ENCODE measurements at regions not wholly inside any gene's neighbourhood (a gene's known extent, or its start where the extent isn't known, plus 50 kb on each side); places are given as distances from the start of the nearest gene placed in this dataset.

DNA sequence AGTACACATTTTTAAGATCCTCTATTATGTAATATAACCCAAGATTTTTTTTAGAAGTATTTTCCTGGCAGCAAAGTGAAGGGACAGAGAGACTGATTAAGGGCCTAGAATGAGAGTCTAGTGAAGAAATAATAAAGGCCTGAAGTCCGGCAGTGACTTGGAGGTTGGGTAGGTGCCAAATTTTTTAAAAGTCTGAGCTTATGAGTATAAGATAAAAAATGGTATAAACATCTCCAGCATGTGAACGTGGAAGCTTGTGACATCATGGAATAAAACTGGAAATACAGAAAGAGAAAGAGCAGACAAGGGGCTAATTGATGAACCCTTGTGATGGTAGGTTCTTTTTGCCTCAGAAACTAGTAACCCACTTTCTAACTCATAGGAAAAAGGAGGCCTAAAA, 174.6 kb downstream of the SUCLA2 start:
- DNase-seq: peak; percentile 21 to 39

GRCh38 chr13:47822036-47822435, 179.0 kb downstream of the SUCLA2 start:
- DNase-seq: no peak

DNA sequence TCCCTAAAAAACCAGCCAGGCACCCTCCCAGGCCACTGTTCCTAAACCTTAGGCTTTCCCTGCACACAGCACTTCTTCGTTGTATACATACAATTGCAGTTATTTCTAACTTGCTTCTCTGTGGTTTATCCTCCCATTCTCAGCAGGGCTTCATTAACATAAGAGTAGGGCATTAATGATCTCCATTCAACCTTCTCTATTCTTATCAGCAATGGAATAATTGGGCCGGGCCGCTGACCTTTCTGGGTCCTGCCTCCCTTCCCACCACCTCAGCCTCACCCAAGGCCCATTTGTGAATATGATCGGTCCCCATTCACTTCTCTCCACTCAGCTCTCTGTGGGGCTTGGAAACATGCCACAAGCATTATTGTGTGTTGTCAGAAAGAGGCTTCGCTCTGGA, 184.2 kb downstream of the SUCLA2 start:
- no peak for DNase-seq

DNA sequence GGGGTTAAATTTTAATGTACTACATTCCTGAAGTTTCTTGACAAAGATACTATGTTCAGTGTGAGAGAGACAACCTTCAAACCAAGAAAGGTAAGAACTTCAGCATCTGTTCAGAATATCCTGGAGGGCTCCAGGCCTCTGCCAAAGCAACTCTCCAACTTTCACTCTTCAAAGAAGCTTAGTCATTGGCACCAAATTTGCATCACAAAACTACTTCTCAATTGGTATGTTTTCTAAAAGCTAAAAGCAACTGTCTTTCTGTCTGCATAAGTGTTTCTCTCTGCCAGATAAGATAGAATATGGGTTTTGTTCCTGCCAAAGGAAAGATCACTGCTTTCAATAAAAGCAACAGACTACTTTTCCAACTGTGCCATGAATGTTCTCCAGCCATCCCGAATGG, 187.4 kb downstream of the SUCLA2 start:
- no peak for DNase-seq

GRCh38 chr13:47809411-47809810, 191.7 kb downstream of the SUCLA2 start:
- no peak for DNase-seq

- no peak for DNase-seq
Measured at GRCh38 chr13:47803131-47803530, 197.9 kb downstream of the SUCLA2 start.

- DNase-seq: no peak
Measured at GRCh38 chr13:47801555-47801954, 199.5 kb downstream of the SUCLA2 start.

DNA sequence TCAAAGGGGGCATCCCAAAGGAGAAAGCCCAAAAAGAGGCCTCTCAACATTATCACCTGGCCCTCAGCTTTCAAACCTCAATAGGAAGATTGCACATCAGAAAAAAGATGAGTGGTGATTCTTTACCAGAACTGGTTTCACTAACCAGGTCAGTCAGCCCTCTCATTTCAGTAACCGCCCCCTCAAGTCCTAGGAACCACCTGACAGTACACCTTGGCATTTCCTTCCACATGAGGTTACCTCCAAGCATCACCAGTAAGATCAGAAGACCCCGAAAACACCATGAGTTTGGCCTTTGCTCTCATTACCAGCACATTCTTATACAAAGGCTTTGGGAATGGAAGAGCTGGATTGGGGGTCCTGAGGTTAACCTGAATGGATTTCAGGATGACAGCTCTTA, 200.5 kb downstream of the SUCLA2 start:
- no peak for DNase-seq

- DNase-seq: no peak
Measured at GRCh38 chr13:47798906-47799305, 202.2 kb downstream of the SUCLA2 start.

DNA sequence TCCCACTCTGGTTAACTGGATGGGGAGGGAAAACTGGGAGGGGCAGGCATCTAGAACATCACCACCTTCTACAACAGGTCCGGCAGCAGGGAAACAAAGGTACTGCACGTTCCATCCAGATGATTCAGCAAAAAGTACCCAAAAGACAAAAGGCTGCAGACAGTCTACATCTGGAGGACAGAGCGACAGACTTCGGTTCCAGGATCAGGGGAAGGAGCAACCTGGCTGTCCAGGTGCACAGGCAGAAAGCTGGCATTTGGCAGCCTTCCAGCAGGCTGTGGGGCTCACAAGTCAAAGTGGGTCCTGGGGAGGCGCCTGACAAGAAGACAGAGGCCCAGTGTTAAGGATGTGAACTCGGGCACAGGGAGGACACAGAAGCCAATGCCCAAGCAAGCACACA, 202.9 kb downstream of the SUCLA2 start:
- no peak for DNase-seq

DNA sequence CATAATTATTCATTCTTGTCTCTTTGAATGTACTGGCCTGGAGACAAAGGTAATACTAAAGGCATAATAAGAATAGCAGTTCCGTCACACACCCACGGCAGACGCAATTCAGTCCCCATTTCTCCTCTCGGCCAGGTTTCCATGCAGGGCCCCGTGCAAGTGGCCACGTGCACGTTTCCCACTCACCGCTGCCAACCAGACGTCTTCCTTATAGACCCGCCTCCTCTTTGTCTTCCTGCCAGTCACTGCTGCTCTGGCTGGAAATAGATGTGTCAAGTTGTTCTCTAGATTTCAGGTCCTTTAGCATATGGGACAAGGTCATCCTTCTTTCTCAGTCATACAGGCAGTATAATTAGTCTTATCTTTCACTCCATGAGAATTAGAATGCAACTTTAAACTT, 204.3 kb downstream of the SUCLA2 start:
- no peak for DNase-seq

GRCh38 chr13:47794963-47795362, 206.1 kb downstream of the SUCLA2 start:
- no peak for DNase-seq

GRCh38 chr13:47790755-47791154, 210.3 kb downstream of the SUCLA2 start:
- DNase-seq: no peak

DNA sequence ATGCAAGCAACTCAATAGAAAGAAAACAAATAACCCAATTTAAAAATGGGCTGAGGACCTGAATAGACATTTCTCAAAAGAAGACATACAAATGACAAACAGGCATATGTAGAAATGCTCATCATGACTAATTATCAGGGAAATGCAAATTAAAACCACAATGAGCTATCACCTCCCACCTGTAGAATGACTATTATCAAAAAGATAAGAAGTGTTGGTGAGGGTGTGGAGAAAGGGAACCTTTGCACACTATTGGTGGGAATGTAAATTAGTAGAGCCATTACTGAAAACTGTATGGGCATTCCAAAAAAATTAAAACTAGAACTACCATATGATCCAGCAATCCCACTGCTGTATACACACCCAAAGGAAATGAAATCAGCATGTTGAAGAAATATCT, 212.2 kb downstream of the SUCLA2 start:
- DNase-seq: no peak

DNA sequence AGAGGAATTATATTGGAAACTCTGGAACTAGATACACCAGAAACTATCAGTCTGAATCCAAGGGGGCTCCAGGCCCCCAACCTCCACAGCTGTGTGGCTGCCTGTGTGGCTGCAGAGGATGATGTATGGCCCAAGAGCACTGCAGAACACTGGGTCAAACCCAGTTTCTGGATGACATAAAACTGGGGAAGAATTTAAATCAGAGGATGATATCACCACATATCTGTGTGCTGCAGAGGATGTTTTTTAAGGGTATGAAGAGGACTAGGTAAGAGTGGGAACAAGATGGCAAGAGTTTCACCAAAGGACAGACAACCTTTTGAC, 226.4 kb downstream of the SUCLA2 start:
- no peak for DNase-seq

- no peak for DNase-seq
Measured at GRCh38 chr13:47764817-47765216, 236.3 kb downstream of the SUCLA2 start.

GRCh38 chr13:47757466-47758080, 243.5 kb downstream of the SUCLA2 start:
- no peak for DNase-seq

GRCh38 chr13:47747901-47748300, 253.2 kb downstream of the SUCLA2 start:
- no peak for DNase-seq

DNA sequence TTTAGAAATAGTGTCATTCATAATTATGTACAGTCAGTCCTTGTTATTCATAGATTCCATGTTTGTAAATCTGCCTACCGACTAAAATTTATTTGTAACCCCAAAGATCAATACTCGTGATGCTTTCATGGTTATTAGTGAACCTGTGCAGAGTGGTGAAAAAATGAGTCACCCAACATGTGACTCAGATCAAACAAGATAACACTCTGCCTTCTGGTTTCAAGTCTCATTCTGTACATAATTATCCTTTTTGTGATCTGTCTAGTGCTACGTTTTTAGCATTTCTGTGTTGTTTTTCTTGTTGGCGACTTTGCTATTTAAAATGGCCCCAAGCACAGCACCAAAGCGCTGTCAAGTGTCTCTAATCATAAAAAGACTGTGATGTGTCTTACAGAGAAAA, 274.7 kb downstream of the SUCLA2 start:
- DNase-seq: no peak

GRCh38 chr13:47723898-47724297, 277.2 kb downstream of the SUCLA2 start:
- no peak for DNase-seq

- no peak for DNase-seq
Measured at GRCh38 chr13:47719164-47719563, 281.9 kb downstream of the SUCLA2 start.

- DNase-seq: no peak
Measured at GRCh38 chr13:47718556-47718955, 282.5 kb downstream of the SUCLA2 start.

GRCh38 chr13:47708386-47708785, 292.7 kb downstream of the SUCLA2 start:
- no peak for DNase-seq

DNA sequence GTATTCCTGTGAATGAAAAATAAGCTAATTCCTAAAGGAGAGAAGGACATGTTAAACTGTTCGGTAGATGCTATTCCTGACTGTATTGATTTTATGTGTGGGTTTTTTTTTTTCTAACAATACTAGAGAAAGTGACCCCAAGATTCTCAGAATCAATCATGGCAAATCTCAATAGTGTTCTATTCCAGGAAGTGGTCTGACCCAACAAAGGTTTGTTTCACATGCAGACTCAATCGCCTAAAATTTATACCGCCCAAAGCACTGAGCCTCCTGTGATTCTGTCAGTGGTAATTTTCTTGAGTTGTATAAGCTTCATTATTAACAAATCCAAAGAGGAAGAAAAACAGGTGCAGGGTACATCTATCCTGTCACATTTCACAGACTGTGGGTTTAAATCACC, 293.7 kb downstream of the SUCLA2 start:
- DNase-seq: no peak

DNA sequence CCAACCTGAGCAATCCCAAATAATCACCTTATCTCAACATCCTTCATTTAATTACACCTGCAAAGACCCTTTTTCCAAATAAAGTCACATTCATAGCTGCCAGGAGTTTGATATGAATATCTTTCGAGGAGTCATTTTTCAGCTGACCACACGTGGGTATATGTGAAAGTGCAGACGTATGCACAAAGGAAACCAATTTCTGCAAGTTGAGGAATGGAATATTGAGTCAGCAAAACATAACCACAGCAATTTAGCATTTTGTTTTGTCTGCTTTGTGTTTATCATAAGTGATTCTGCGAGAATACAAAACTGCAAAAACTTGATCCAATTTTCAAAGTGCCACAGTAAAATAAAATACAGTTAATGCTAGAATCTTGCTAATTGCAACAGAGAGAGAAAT, 295.9 kb downstream of the SUCLA2 start:
- DNase-seq: no peak
